ENCODE measurements at regions not wholly inside any gene's neighbourhood (a gene's known extent, or its start where the extent isn't known, plus 50 kb on each side); places are given as distances from the start of the nearest gene placed in this dataset.
A peak's percentile ranks its signal among the peaks of the same experiment; 100 is the strongest.

GRCh38 chr4:173835903-173836302 lies 305.9 kb upstream of the HAND2 start:
- peak; percentile 51 for DNase-seq

DNA sequence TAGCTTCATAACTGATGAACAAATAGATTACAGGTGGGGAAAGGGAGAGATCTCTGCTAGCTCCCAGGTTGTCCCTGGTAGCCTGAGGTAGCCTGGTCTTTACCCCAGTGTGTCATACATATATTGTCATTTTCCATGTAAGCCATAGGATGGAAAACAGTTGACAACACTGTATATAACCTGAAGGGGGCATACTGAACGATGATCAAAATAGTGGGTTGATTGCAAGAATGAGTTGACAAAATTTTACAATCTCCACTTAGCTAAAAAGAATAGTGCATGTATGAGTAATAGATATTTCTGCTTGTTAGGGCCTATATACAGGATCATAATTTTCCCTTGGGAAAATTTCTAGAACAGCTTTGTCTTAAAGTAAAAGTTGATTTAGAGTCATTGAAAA lies 304.1 kb upstream of the HAND2 start:
- peak; percentile 73 for DNase-seq

DNA sequence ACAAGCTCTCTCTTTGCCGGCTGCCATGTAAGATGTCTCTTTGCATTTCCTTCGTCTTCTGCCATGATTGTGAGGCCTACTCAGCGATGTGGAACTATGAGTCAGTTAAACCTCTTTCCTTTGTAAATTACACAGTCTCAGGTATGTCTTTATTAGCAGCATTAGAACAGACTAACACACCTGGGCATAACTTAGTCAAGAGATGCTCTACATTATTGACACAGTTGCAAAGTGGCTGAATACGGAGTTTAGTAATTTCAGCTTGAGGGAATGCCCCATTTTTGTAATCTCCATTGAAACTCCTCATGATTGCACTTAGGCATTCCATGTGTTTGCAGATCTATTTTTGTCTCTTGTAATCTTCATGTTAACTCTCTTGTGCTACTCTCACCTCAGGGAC lies 299.5 kb upstream of the HAND2 start:
- no peak for DNase-seq

DNA sequence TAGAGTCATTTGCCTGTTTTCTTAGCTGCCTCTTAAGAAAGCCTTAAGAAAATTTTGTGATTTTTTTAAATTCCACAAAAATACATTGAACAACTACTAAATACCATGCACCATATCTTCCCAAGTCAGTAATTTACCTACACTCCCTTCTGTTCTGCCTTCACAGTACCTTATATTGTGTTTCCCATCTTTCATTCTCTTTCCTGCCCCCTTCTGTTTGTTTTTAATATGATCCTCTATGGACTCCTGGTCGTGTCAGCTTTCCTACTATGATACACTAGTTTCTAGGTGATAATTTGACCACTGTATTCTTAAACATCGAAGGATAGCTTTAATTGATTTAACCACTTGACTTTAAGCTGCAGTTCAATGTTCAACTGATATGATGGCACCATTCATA lies 297.7 kb upstream of the HAND2 start:
- peak; percentile 60 for DNase-seq

DNA sequence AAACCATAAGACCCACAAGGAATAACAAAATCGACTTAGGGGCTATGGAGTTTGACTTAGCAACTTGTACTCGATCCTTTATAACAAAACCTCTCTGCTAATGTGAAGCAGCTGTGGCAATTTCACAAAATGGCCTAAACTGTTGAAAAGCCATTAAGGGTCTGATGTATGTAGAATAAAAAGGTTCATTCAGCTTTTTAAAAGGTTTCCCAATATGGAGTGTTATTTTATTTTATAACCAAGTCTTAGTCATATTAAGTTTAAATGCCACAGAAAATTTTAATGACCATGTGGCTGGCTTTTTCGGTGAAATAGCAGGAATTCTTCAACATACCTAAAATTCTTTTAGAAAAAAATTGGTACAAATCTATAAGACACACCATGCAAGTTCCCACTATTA lies 291.8 kb upstream of the HAND2 start:
- no peak for DNase-seq

DNA sequence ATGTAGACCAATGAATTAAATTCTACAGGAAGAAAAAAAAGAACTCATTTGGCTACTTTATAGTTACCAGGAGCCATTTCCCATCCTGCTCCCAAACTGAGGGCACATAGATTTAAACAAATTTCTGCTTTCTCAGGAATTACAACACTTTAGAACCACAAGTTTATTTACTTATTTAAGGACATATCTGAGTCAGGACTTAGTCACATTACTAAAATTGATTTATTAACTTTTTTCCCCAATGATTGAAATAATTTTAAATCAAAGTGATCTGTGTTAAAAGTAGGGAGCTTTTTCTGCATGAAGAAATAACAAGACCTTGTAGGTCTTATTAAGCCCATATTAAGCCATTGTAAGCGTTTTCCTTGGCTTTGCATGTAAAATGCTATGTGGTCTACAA lies 291.0 kb upstream of the HAND2 start:
- DNase-seq = no peak

DNA sequence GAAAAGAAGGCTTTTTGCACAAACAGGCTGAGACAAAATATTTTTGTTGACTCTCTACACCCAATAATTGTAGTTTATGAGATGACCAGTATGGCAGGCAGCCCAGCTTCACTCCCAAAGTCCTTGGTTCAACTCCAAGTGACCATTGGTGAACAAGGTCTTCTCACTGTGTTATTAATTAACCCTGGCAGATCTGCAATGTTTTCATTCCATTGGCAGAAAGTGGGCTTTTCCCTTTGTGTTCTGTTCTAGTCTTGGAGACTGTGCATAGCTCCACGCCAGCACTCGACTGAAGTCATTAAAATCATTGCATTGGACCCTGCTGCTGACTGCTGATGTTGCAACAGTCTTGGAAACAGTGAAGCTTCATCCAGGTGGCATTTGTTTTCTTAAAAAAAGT lies 277.3 kb upstream of the HAND2 start:
- DNase-seq = no peak

- DNase-seq = no peak
Measured at GRCh38 chr4:173805884-173806283, 275.9 kb upstream of the HAND2 start.

DNA sequence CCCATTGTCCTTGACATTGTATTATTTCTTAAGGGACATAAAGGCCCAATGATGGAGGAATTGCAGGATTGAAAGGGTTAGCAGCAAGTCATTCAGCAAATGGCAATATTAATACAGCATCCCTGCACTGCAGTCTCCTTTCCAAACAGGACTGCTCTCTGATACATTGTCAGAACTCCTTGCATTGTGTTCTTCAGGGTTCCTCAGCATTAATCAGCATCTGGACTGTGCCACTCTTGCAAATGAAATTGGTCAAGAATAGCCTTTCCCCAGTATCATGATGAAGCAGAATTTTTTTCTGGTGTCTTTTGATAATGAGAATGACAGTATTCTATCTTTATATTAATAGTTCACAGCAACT lies 272.6 kb upstream of the HAND2 start:
- no peak for DNase-seq

- DNase-seq = no peak
Measured at GRCh38 chr4:173801876-173802661, 272.0 kb upstream of the HAND2 start.

DNA sequence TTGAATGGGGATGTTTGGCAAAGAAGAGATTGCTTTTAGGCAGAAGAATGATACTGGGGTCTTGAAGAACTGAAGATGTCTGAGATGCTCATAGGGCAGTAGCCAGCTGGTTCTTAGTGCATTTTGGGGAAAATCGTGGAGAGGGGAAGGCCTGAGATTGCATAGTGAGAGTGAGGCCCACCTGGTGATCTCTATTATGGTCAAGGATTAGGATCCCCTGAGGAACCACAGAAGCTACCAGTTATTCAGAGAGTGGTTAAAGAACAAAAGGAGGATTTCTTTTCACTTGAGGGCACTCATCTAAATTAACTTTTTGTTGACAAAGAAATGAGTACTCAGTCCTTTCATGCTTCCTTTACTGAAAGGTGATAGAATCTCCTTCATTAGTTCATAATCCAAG lies 271.3 kb upstream of the HAND2 start:
- DNase-seq = no peak

DNA sequence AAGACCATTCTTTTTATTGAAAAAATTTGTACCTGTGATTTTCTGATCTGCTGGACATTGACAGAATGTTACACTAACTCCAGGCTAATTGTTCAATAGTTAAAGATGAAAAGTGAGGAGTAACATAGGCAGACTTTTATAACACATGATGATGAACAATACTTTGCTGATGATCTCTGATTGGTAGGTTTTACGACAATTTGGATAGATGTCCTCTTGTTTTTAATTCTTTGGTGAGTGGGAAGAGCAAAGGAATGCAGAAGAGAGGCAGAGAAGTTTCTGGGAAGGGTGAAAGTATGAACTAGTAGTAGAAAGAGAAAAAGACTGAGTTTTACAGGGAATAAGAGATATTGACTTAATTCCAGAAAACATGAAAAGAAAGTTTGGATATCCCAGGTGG lies 267.3 kb upstream of the HAND2 start:
- no peak for DNase-seq

GRCh38 chr4:173794662-173795061 lies 264.6 kb upstream of the HAND2 start:
- DNase-seq = no peak

DNA sequence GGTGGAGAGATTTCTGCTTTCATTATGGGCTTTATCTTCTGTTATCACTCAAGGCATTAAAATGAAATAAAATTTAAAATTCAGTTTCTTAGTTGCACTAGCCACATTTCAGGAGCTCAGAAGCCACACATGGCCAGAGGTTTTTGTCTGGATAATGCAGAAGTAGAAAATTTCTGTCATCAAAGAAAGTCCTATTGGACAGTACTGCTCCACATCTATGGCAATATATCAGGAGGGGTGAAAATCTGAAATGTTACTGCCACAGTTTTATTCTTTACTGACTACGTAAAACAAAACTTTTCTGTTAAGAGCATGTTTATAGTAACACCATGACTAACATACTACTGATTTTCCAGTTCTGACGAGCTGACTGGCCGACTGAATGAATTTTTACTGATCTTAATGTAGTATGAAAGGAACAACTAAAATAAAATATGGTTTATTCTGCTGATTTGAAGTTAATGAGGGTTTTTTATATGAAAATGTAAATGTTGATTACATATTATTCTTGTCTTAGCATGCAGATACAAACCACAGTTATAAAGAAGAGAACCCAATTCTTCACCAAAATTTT lies 264.0 kb upstream of the HAND2 start:
- DNase-seq = no peak

DNA sequence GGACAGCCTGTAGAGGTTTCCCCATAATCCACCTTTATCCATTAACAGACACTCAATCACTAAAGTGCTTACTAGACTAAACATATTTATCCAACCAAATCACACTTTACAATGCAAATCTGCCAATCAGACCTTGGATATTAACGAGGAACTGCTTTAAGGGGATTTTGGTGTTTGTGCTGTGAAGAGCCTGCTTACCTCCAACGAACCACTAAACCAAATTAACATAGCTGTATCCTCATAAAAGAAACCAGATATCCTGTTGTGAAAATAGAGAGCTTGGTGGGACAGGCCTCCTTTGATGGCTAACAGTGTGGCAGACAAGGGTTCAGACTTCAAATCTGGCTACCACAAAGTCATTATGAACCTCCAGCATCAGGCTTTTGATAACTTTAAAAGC lies 252.6 kb upstream of the HAND2 start:
- DNase-seq = no peak

GRCh38 chr4:173777921-173778320 lies 247.9 kb upstream of the HAND2 start:
- no peak for DNase-seq

GRCh38 chr4:173777421-173777820 lies 247.4 kb upstream of the HAND2 start:
- no peak for DNase-seq

GRCh38 chr4:173769568-173769967 lies 239.5 kb upstream of the HAND2 start:
- DNase-seq = no peak

- no peak for DNase-seq
Measured at GRCh38 chr4:173767650-173768049, 237.6 kb upstream of the HAND2 start.

- DNase-seq = peak; percentile 78
Measured at GRCh38 chr4:173766171-173766600, 236.2 kb upstream of the HAND2 start.

- DNase-seq = no peak
Measured at GRCh38 chr4:173765751-173766150, 235.7 kb upstream of the HAND2 start.

DNA sequence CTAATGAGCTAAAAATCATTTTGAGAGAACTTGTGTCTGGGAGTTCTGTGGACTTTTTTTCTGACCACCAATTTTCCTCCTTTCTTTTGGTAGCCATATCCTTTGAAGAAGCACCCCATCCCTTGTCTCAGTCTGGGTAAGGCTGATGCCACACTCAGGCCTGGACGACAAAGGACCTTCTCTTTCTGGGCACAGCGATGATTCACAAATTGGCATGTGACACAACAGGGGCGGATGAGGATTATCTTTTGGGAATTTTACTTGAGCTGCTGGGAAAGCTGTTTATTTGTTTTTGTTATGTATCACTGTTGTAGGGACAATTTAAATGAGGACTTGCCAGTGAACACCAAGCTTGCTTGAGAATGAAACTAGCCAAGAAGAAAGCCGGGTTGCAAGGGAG lies 233.4 kb upstream of the HAND2 start:
- DNase-seq = no peak

- DNase-seq = no peak
Measured at GRCh38 chr4:173761938-173762337, 231.9 kb upstream of the HAND2 start.

DNA sequence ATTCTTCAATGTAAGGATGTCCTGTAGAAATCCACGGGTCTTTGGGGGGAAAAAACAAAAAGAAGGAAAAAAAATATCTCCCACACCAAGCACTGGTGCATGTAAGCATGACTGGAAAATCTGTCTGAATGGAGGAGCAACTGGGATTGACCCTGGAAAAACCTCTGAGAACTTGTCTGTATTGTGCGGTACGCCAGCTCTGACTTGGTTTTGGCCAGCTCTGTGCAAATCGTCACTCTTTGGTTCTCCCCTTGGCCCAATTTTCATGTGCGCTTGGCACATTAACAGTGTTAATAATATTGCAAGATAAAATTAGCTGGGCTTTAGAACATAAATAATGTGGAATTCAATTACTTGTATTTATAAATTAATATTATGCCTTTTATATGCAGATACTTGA lies 231.2 kb upstream of the HAND2 start:
- DNase-seq = no peak

DNA sequence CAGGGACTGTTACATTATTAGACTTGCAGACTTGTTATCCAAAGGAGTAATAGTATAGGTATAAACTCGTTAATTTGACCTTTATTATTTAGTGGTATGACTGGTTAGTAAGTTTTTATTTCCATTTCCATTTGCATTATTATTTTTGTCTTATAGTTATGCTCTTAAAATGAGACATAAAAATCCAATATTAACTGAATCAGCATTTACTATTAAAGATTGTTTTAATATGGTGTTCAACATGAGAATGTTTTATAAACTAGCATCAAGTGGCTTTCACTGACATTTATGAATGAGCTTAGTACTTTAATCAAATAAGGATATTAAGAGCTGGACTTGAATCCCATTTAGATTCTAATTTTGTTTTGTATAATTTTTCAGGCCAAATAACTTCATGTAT lies 228.1 kb upstream of the HAND2 start:
- DNase-seq = no peak
